ENCODE measurements at regions not wholly inside any gene's neighbourhood (a gene's known extent, or its start where the extent isn't known, plus 50 kb on each side); places are given as distances from the start of the nearest gene placed in this dataset.

- no peak for DNase-seq (ENCODE audit: low spot score)
These were observed 60.6 kb downstream of the ARL6IP4 start for GRCh38 chr12:123041042-123041531.

- DNase-seq (ENCODE audit: low spot score): no peak
These were observed 59.6 kb downstream of the ARL6IP4 start for GRCh38 chr12:123040106-123040505.

GRCh38 chr12:123038966-123039365 is 58.5 kb downstream of the ARL6IP4 start:
- no peak for DNase-seq (ENCODE audit: low spot score)

GRCh38 chr12:123038486-123038885 is 58.0 kb downstream of the ARL6IP4 start:
- DNase-seq (ENCODE audit: low spot score): no peak

GRCh38 chr12:123037791-123038190 is 57.3 kb downstream of the ARL6IP4 start:
- DNase-seq (ENCODE audit: low spot score): no peak

- DNase-seq (ENCODE audit: low spot score): no peak
These were observed 56.2 kb downstream of the ARL6IP4 start for GRCh38 chr12:123036466-123037285.

GRCh38 chr12:123035841-123036240 is 55.4 kb downstream of the ARL6IP4 start:
- DNase-seq (ENCODE audit: low spot score): no peak

GRCh38 chr12:123034865-123035264 is 54.4 kb downstream of the ARL6IP4 start:
- peak; percentile 78 for DNase-seq (ENCODE audit: low spot score)

GRCh38 chr12:123034022-123034541 is 53.6 kb downstream of the ARL6IP4 start:
- DNase-seq (ENCODE audit: low spot score): no peak

GRCh38 chr12:123033392-123034021 is 53.0 kb downstream of the ARL6IP4 start:
- DNase-seq (ENCODE audit: low spot score): no peak

GRCh38 chr12:123032736-123033391 is 52.4 kb downstream of the ARL6IP4 start:
- DNase-seq (ENCODE audit: low spot score): no peak

Data from AG08395 (cell line).